ENCODE measurements at regions not wholly inside any gene's neighbourhood (a gene's known extent, or its start where the extent isn't known, plus 50 kb on each side); places are given as distances from the start of the nearest gene placed in this dataset.

- TF ChIP-seq NFIC (IDR thresholded peaks at IDR 0.05), result no peak
- peak; percentile 12; the same call in 1 of the 2 replicates for TF ChIP-seq TEAD4 (IDR thresholded peaks at IDR 0.05)
Measured at GRCh38 chr4:117135634-117136354, 50.4 kb upstream of the TRAM1L1 start.

DNA sequence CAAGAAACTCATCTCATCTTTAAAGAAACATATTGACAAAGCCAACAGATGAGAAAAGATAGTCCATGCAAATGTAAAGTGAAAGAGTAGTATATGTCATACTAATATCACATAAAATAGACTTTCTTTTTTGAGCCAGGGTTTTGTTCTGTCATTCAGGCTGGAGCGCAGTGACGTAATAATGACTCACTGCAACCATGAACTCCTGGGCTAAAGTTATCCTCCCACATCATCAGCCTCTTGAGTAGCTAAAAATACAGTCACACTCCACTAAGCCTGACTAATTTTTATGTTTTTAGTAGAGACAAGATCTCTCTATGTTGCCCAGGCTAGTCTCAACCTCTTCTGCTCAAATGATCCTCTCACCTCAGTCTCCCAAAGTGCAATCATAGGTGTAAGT is 51.8 kb upstream of the TRAM1L1 start:
- TF ChIP-seq RAD21 (IDR thresholded peaks at IDR 0.05; ENCODE audit: low read depth) (no peak), NFIC (IDR thresholded peaks at IDR 0.05) (no peak), ZBTB7A (IDR thresholded peaks at IDR 0.05; ENCODE audit: low read depth) (no peak), TEAD4 (IDR thresholded peaks at IDR 0.05) (no peak), FOXM1 (IDR thresholded peaks at IDR 0.05; ENCODE audit: borderline replicate concordance, low read depth) (no peak), MAX (IDR thresholded peaks at IDR 0.05) (no peak), TAF1 (IDR thresholded peaks at IDR 0.05; ENCODE audit: low read depth) (no peak), CREB1 (IDR thresholded peaks at IDR 0.05; ENCODE audit: low read depth) (no peak), EP300 (IDR thresholded peaks at IDR 0.05; ENCODE audit: borderline replicate concordance) (no peak), EGR1 (IDR thresholded peaks at IDR 0.05) (no peak), YY1 (IDR thresholded peaks at IDR 0.05; ENCODE audit: low read depth) (no peak), CEBPB (IDR thresholded peaks at IDR 0.05) (no peak), TCF12 (IDR thresholded peaks at IDR 0.05; ENCODE audit: low read depth) (no peak)
- TF ChIP-seq, protein P1, sequence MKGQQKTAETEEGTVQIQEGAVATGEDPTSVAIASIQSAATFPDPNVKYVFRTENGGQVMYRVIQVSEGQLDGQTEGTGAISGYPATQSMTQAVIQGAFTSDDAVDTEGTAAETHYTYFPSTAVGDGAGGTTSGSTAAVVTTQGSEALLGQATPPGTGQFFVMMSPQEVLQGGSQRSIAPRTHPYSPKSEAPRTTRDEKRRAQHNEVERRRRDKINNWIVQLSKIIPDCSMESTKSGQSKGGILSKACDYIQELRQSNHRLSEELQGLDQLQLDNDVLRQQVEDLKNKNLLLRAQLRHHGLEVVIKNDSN (IDR thresholded peaks at IDR 0.05), result no peak
- TF ChIP-seq, protein P2, sequence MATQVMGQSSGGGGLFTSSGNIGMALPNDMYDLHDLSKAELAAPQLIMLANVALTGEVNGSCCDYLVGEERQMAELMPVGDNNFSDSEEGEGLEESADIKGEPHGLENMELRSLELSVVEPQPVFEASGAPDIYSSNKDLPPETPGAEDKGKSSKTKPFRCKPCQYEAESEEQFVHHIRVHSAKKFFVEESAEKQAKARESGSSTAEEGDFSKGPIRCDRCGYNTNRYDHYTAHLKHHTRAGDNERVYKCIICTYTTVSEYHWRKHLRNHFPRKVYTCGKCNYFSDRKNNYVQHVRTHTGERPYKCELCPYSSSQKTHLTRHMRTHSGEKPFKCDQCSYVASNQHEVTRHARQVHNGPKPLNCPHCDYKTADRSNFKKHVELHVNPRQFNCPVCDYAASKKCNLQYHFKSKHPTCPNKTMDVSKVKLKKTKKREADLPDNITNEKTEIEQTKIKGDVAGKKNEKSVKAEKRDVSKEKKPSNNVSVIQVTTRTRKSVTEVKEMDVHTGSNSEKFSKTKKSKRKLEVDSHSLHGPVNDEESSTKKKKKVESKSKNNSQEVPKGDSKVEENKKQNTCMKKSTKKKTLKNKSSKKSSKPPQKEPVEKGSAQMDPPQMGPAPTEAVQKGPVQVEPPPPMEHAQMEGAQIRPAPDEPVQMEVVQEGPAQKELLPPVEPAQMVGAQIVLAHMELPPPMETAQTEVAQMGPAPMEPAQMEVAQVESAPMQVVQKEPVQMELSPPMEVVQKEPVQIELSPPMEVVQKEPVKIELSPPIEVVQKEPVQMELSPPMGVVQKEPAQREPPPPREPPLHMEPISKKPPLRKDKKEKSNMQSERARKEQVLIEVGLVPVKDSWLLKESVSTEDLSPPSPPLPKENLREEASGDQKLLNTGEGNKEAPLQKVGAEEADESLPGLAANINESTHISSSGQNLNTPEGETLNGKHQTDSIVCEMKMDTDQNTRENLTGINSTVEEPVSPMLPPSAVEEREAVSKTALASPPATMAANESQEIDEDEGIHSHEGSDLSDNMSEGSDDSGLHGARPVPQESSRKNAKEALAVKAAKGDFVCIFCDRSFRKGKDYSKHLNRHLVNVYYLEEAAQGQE (IDR thresholded peaks at IDR 0.05; ENCODE audit: low read depth), result no peak

GRCh38 chr4:117154251-117154650 is 68.9 kb upstream of the TRAM1L1 start:
- TF ChIP-seq FOXM1 (IDR thresholded peaks at IDR 0.05; ENCODE audit: borderline replicate concordance, low read depth) (no peak), TEAD4 (IDR thresholded peaks at IDR 0.05) (peak; percentile 72), NFIC (IDR thresholded peaks at IDR 0.05) (peak; percentile 58), TCF12 (IDR thresholded peaks at IDR 0.05; ENCODE audit: low read depth) (0 out of 2 replicates have a peak, but pooled peaks have one; percentile 39)

- TF ChIP-seq MAX (IDR thresholded peaks at IDR 0.05), result no peak
- TF ChIP-seq TCF12 (IDR thresholded peaks at IDR 0.05; ENCODE audit: low read depth), result no peak
- TF ChIP-seq TAF1 (IDR thresholded peaks at IDR 0.05; ENCODE audit: low read depth), result no peak
- no peak for TF ChIP-seq YY1 (IDR thresholded peaks at IDR 0.05; ENCODE audit: low read depth)
- TF ChIP-seq RAD21 (IDR thresholded peaks at IDR 0.05; ENCODE audit: low read depth), result no peak
Measured at GRCh38 chr4:117156806-117157205, 71.4 kb upstream of the TRAM1L1 start.

- no peak for TF ChIP-seq EGR1 (IDR thresholded peaks at IDR 0.05)
- no peak for TF ChIP-seq YY1 (IDR thresholded peaks at IDR 0.05; ENCODE audit: low read depth)
- TF ChIP-seq EP300 (IDR thresholded peaks at IDR 0.05; ENCODE audit: borderline replicate concordance), result no peak
Measured at GRCh38 chr4:117157360-117157759, 72.0 kb upstream of the TRAM1L1 start.

DNA sequence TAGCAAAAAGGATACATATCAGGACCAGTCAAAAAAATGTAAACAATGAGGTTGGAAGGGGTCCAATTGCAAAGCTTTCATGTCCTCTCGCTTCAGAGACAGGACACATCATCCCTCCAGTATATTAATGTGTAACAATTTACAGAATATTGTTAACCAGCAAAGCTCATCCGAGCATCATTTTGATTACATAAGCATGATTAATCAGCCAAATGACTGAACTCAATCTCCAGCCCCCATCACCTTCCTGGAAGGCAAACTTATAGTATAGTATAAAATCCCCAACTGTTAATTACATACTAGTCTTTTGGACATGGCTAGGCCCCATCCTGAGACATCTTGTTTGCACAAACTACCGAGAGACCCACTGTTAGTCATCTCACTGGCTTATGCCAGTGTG is 77.6 kb upstream of the TRAM1L1 start:
- TF ChIP-seq EP300 (IDR thresholded peaks at IDR 0.05; ENCODE audit: borderline replicate concordance), result no peak
- TF ChIP-seq ZBTB7A (IDR thresholded peaks at IDR 0.05; ENCODE audit: low read depth), result no peak
- no peak for TF ChIP-seq EGR1 (IDR thresholded peaks at IDR 0.05)
- no peak for TF ChIP-seq NFIC (IDR thresholded peaks at IDR 0.05)
- no peak for TF ChIP-seq FOXM1 (IDR thresholded peaks at IDR 0.05; ENCODE audit: borderline replicate concordance, low read depth)
- TF ChIP-seq, protein P1 (IDR thresholded peaks at IDR 0.05), result no peak
- no peak for TF ChIP-seq MAX (IDR thresholded peaks at IDR 0.05)
- TF ChIP-seq CEBPB (IDR thresholded peaks at IDR 0.05), result no peak
- TF ChIP-seq, protein P2 (IDR thresholded peaks at IDR 0.05; ENCODE audit: low read depth), result no peak
- no peak for TF ChIP-seq TEAD4 (IDR thresholded peaks at IDR 0.05)
- TF ChIP-seq RAD21 (IDR thresholded peaks at IDR 0.05; ENCODE audit: low read depth), result no peak
- no peak for TF ChIP-seq TAF1 (IDR thresholded peaks at IDR 0.05; ENCODE audit: low read depth)
- no peak for TF ChIP-seq YY1 (IDR thresholded peaks at IDR 0.05; ENCODE audit: low read depth)
- TF ChIP-seq CREB1 (IDR thresholded peaks at IDR 0.05; ENCODE audit: low read depth), result no peak
- TF ChIP-seq TCF12 (IDR thresholded peaks at IDR 0.05; ENCODE audit: low read depth), result no peak
